OCI-LY1 (cell line): ENCODE measurements at regions not wholly inside any gene's neighbourhood (a gene's known extent, or its start where the extent isn't known, plus 50 kb on each side); places are given as distances from the start of the nearest gene placed in this dataset.

Experiments
- CTCF ChIP-seq: fragments of 200-600 bp; sonication (generic), shearing (Covaris generic); IDR thresholded peaks from 2 replicates; pipeline ENCODE4 v1.5.1; 2017; ENCODE audit warnings: mild to moderate bottlenecking, antibody characterized with exemption, low read length, moderate library complexity, mixed read lengths
- EZH2 ChIP-seq: fragments of 200-600 bp; sonication (generic), shearing (Covaris generic); IDR thresholded peaks from 2 replicates; pipeline ENCODE4 v1.8.0; 2017; ENCODE audit warnings: borderline replicate concordance, mixed run types, mild to moderate bottlenecking, antibody characterized with exemption, low read length, moderate library complexity, mixed read lengths

- TF ChIP-seq CTCF (no peak), EZH2 (no peak)
Measured at GRCh38 chr14:101497684-101498525, 63.4 kb upstream of the DIO3 start.
